ENCODE measurements at regions not wholly inside any gene's neighbourhood (a gene's known extent, or its start where the extent isn't known, plus 50 kb on each side); places are given as distances from the start of the nearest gene placed in this dataset.

DNA sequence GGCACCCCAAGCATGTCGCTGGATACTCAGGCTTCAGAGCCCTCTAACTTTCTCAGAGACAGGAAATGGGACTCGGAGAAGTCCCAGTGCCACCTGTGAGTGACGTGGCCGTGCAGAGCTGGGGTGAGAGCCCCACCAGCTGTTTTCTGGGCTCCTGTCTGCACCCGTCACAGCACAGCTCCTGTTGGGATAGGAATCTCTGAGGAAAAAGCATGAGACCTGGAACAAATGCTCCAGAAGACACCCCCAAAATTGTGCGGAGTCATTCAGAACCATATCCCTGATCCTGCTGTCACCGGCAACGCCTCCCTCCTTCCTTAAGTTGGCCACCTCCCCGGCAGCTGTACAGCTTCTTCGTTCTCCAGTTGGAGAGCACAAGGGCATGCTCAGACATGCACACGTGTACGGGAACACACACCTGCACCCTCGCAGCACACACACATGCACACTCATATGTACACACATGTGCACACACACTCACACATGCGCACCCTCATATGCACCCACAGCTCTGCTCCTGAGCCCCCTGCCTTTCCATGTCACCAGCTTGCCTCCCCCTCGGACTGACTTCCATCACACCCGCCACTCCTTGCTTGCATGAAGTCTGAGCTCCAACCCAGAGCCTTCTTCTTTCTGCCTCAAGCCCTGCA is 1430.0 kb downstream of the BRD1 start:
- no peaks in the 10 kb centered on the region for H3K4me1 ChIP-seq (ENCODE audit: insufficient read depth, low read length)
- no peaks in the 10 kb centered on the region for H3K36me3 ChIP-seq (ENCODE audit: insufficient read depth, low read length)
- no peaks in the 10 kb centered on the region for H3K27me3 ChIP-seq (ENCODE audit: insufficient read depth, low read length)
- no peaks in the 10 kb centered on the region for H3K9me3 ChIP-seq (ENCODE audit: low read length)
- H2AFZ ChIP-seq (ENCODE audit: low read depth, low read length): no peak overlapping the region
- no peak overlapping the region for H3K4me3 ChIP-seq (ENCODE audit: low read length)

DNA sequence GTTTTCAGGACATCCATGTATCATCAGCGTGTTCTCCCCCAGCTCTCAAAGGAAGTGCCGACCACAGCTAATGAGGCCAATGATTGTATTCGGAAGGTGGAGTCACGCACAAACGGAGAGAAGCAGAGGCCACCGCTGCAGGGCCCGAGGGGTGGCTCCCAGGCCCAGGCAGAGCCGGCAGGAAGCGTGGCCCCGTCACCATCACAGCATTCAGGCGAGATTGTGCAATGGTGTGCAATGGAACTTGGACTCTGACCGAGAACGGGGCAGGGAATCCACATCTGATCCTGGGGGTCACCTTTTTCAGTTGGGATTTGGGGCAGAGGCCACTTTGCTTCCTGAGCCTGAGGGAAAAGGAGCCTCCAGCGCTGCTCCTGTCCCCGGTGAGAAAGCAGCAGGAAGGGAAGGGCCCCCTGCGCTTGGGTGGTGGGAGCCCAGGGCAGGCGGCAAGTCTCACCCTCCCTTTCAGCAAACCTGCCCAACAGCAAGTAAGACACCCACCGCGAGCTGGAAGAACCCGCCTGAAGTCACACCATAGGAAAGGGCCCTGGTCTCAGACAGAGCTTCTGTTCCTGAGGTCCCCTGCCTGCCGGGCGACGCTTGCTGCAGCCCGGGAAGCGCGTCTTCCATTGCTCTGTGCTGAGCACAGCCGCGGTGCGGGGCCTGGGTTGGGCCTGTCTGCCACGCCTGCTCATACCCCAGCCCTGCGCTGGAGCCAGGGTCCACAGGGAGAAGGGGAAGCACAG is 1430.7 kb downstream of the BRD1 start:
- Histone ChIP-seq H3K4me3 (ENCODE audit: low read length) (no peak overlapping the region), H3K9me3 (ENCODE audit: low read length) (no peaks in the 10 kb centered on the region), H3K36me3 (ENCODE audit: insufficient read depth, low read length) (no peaks in the 10 kb centered on the region), H2AFZ (ENCODE audit: low read depth, low read length) (no peak overlapping the region), H3K27me3 (ENCODE audit: insufficient read depth, low read length) (no peaks in the 10 kb centered on the region), H3K4me1 (ENCODE audit: insufficient read depth, low read length) (no peaks in the 10 kb centered on the region)

DNA sequence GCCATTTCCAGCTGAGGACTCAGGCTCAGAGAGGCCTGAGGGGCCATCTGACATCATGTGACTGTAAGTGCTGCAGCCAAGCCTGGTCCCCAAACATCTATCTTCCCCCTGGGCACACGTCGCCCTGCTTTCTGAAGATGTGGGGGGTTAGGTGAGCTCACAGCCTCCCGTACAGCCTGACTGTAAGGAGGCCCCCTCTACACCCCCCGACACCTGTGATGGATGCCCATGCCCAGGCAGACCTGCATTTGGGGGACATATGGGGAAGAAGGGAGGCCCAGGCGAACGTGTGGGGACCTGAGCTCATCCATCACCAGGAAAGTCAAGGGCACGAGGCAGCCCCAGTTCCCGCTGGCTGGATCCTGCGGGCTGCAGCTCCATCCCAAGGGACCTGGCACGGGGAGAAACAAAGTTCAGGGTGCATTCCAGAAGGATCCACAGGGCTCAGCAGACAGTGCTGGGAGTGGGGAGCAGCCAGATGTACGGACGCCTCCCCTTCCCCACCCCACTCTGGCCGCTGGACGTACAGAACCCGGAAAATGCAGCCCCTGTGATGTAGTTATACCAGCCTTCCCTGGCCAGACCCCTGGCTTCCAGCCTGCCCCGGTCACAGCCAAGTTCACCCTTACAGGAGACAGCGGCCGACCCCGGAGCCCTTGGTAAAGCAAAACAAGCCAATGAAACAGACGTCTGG is 1431.4 kb downstream of the BRD1 start:
- Histone ChIP-seq H3K9me3 (ENCODE audit: low read length) (no peaks in the 10 kb centered on the region), H2AFZ (ENCODE audit: low read depth, low read length) (no peak overlapping the region), H3K36me3 (ENCODE audit: insufficient read depth, low read length) (no peaks in the 10 kb centered on the region), H3K27me3 (ENCODE audit: insufficient read depth, low read length) (no peaks in the 10 kb centered on the region), H3K4me1 (ENCODE audit: insufficient read depth, low read length) (no peaks in the 10 kb centered on the region), H3K4me3 (ENCODE audit: low read length) (no peak overlapping the region)

DNA sequence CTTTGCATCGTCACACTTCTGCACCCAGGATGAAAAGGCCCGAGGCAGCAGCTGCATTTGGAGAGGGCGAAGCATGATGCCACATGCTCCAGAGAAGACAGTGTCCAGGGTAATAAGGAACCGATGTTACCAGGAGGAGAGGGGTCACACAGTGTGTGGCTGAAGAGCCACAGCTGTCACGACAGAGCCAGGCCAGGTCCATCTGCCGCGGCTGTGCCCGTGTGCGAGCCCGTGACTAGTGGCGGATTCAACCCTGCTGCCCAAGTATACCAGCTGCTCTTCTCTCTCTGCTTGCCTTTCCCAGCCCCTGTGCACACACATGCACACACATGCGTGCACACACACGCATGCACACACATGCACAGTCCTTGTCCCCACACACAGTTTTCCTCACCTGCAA is 1432.5 kb downstream of the BRD1 start:
- no peaks in the 10 kb centered on the region for H3K36me3 ChIP-seq (ENCODE audit: insufficient read depth, low read length)
- no peaks in the 10 kb centered on the region for H3K27me3 ChIP-seq (ENCODE audit: insufficient read depth, low read length)
- no peaks in the 10 kb centered on the region for H3K9me3 ChIP-seq (ENCODE audit: low read length)
- no peaks in the 10 kb centered on the region for H3K4me1 ChIP-seq (ENCODE audit: insufficient read depth, low read length)
- no peak overlapping the region for H3K4me3 ChIP-seq (ENCODE audit: low read length)
- H2AFZ ChIP-seq (ENCODE audit: low read depth, low read length): no peak overlapping the region

DNA sequence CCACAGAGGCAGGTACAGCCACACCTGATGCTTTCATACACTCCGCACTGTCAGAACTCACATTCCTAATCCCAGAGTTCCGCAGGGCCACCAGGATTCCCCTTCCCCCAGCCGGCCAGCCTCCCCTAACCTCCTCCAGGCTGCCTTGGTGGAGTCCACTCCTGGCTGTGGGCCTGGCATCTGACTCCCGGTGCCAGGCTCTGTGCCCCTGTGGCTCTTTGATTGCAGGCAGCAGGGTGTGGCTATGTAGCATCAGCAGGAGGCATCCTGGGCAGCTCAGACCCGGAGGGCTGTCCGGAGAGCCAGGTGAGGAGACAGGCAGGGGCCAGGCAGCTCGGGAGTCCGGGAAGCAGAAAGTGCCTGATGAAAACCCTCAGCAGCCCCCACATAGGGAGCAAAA is 1432.9 kb downstream of the BRD1 start:
- no peak overlapping the region for H3K4me3 ChIP-seq (ENCODE audit: low read length)
- H3K9me3 ChIP-seq (ENCODE audit: low read length): no peaks in the 10 kb centered on the region
- H3K36me3 ChIP-seq (ENCODE audit: insufficient read depth, low read length): no peaks in the 10 kb centered on the region
- H3K4me1 ChIP-seq (ENCODE audit: insufficient read depth, low read length): no peaks in the 10 kb centered on the region
- no peak overlapping the region for H2AFZ ChIP-seq (ENCODE audit: low read depth, low read length)
- H3K27me3 ChIP-seq (ENCODE audit: insufficient read depth, low read length): no peaks in the 10 kb centered on the region

DNA sequence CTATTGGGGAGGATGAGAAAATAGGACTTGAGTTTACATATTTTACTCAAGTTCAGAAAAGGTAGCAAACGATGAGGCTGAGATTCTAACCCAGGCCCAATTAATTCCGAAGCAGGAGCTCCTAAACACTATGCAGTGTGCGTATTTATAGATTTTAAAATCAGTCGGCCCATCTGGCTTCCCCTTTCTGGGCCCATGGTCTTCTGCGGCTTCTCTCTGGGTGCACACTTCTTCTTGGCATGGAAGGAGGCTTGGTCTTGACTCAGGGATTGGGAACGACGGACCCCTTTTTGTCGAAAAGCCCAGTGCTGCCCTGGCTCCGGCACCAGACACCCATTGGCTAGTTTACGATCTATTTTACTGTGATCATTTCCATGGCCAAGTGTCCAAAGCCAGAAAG is 1433.8 kb downstream of the BRD1 start:
- Histone ChIP-seq H3K4me1 (ENCODE audit: insufficient read depth, low read length) (no peaks in the 10 kb centered on the region), H3K9me3 (ENCODE audit: low read length) (no peaks in the 10 kb centered on the region), H3K36me3 (ENCODE audit: insufficient read depth, low read length) (no peaks in the 10 kb centered on the region), H3K4me3 (ENCODE audit: low read length) (no peak overlapping the region), H3K27me3 (ENCODE audit: insufficient read depth, low read length) (no peaks in the 10 kb centered on the region), H2AFZ (ENCODE audit: low read depth, low read length) (no peak overlapping the region)

DNA sequence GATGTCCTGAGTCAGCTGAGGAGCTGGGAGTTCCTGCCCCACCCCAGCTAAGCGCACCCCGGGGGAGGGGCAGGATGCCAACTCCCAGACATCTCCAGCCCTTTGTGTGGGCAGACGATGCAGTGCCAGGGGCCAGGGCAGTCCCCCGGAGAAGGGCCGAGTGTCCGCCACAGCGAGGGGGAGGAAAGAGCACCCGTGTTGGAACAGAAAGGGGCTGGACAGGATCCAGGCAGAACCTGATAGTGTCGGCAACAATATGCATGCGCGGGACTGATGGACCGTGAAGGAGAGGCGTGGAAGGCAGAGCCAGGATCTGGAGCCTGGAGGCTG is 1434.7 kb downstream of the BRD1 start:
- H3K4me3 ChIP-seq (ENCODE audit: low read length): no peak overlapping the region
- no peak overlapping the region for H2AFZ ChIP-seq (ENCODE audit: low read depth, low read length)
- H3K9me3 ChIP-seq (ENCODE audit: low read length): no peaks in the 10 kb centered on the region
- H3K4me1 ChIP-seq (ENCODE audit: insufficient read depth, low read length): no peaks in the 10 kb centered on the region
- H3K36me3 ChIP-seq (ENCODE audit: insufficient read depth, low read length): no peaks in the 10 kb centered on the region
- no peaks in the 10 kb centered on the region for H3K27me3 ChIP-seq (ENCODE audit: insufficient read depth, low read length)

DNA sequence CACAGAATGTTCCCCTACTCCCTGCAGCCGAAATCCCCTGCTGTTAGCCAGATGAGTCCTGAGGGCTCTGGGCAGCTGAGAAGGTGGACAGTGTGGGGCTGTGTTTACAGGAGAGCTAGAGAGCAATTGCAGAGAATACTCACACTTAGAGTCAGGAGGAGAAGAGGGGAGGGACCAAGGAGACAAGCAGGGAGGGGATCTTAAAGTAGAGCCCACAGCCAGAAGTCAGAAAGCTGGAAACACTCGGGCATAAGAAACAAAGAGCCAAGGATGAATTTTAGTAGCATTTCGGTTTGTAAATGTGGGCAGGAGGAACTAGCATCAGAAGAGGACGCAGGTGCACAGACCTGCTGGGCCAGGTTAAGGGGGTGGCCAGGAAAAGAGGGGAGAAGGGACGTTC is 1435.9 kb downstream of the BRD1 start:
- Histone ChIP-seq H3K9me3 (ENCODE audit: low read length) (no peaks in the 10 kb centered on the region), H3K4me3 (ENCODE audit: low read length) (no peak overlapping the region), H3K27me3 (ENCODE audit: insufficient read depth, low read length) (no peaks in the 10 kb centered on the region), H3K4me1 (ENCODE audit: insufficient read depth, low read length) (no peaks in the 10 kb centered on the region), H2AFZ (ENCODE audit: low read depth, low read length) (no peak overlapping the region), H3K36me3 (ENCODE audit: insufficient read depth, low read length) (no peaks in the 10 kb centered on the region)

DNA sequence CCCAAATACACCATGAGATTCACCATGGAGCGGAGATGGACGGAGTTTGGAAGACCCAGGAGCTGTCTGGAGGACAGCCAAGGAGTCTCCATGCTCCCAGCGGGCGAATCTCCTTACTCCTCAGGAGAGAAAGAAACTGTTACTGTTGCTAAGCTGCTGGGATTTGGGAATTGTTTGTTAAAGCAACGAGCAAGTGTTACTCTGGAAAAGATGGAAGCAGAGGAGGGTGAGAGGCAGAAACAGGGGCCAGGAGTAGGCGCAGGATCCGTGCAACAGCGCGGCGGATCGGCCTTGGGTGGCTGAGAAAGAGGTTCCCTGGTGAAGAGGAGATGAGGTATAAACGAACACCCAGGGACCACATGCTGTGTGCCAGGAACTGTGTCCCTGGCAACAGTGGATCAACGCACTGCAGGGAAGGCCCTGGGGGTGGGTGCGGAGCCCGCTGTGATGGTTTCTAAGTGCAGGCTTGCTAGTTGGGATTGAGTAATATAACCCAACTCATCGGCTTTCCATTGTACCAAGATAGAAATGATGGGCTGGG is 1436.4 kb downstream of the BRD1 start:
- Histone ChIP-seq H3K36me3 (ENCODE audit: insufficient read depth, low read length) (no peaks in the 10 kb centered on the region), H3K4me3 (ENCODE audit: low read length) (no peak overlapping the region), H3K9me3 (ENCODE audit: low read length) (no peaks in the 10 kb centered on the region), H2AFZ (ENCODE audit: low read depth, low read length) (no peak overlapping the region), H3K27me3 (ENCODE audit: insufficient read depth, low read length) (no peaks in the 10 kb centered on the region), H3K4me1 (ENCODE audit: insufficient read depth, low read length) (no peaks in the 10 kb centered on the region)

DNA sequence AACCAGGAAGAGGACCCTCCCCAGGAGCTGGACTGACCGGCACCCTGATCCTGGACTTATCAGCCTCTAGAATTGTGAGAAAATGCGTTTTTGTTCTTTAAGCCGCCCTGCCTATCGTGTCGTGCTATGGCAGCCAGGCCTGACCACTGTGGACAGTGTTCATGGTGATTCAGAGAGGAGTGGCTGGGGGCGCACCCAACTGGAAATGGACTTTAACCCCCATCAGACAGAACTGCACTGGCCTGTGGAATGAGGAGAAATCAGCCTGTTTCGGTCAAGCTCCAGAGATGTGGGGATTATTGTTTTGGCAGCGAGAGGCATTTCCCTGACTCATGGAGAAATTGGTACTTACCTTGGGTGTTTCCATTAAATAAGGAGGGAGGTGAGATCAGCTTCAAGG is 1437.8 kb downstream of the BRD1 start:
- H3K36me3 ChIP-seq (ENCODE audit: insufficient read depth, low read length): no peaks in the 10 kb centered on the region
- H3K4me1 ChIP-seq (ENCODE audit: insufficient read depth, low read length): no peaks in the 10 kb centered on the region
- no peak overlapping the region for H3K4me3 ChIP-seq (ENCODE audit: low read length)
- H3K27me3 ChIP-seq (ENCODE audit: insufficient read depth, low read length): no peaks in the 10 kb centered on the region
- no peak overlapping the region for H2AFZ ChIP-seq (ENCODE audit: low read depth, low read length)
- no peaks in the 10 kb centered on the region for H3K9me3 ChIP-seq (ENCODE audit: low read length)

DNA sequence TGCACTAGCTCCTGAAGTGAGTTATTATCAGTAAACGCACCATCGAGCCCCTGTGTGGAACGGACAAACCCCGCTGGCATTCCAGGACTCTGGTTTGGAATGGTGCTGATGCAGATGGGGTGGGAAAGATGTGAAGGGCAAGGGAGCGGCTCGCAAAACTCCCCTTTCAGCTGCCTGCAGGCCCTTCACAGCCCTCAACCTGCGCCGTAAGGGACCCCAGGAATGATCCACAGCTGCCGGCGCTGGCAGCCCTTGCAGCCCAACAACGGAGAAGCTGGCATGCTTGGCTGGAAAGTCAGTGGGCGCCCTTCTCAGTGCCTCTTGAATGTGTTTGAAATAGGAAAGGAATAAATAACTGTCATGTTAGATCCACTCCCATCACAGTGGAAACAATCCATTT is 1445.5 kb downstream of the BRD1 start:
- Histone ChIP-seq H3K4me3 (ENCODE audit: low read length) (no peak overlapping the region), H3K9me3 (ENCODE audit: low read length) (no peaks in the 10 kb centered on the region), H2AFZ (ENCODE audit: low read depth, low read length) (no peak overlapping the region), H3K27me3 (ENCODE audit: insufficient read depth, low read length) (no peaks in the 10 kb centered on the region), H3K4me1 (ENCODE audit: insufficient read depth, low read length) (no peaks in the 10 kb centered on the region), H3K36me3 (ENCODE audit: insufficient read depth, low read length) (no peaks in the 10 kb centered on the region)

DNA sequence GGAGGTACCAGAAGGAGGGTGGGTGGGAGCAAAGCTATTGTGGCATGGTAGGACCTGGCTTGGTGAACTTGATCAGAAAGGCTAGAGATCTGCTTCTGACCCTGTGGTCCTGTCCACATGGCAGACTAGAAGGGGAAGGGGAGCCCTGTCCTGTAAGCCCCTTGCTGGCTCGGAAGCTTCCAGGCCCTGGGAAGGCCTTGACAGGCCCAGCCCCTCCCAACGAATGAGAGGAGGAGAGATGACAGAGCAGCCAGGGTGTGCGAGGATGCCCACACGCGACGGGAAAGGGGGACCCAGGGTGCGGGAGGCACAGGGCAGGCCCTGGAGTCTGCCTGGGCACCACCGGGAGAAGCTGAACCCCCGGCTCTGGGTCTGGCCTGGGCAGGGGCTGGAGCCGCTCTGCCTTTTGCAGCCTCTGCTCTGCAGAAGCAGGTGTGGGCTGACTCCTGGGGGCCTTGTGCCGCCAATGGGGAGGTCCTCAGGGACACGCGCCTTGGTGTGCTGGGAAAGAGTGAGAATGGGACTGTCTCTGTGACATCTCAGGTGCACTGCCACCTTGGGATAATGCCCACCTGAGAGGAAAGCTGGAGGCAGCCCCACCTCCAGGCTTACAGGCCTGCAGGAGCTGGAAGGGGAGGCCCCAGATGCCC is 1447.5 kb downstream of the BRD1 start:
- Histone ChIP-seq H3K9me3 (ENCODE audit: low read length) (no peaks in the 10 kb centered on the region), H3K4me3 (ENCODE audit: low read length) (no peak overlapping the region), H3K4me1 (ENCODE audit: insufficient read depth, low read length) (no peaks in the 10 kb centered on the region), H2AFZ (ENCODE audit: low read depth, low read length) (no peak overlapping the region), H3K27me3 (ENCODE audit: insufficient read depth, low read length) (peaks cover 4% of the 10 kb centered on the region), H3K36me3 (ENCODE audit: insufficient read depth, low read length) (no peaks in the 10 kb centered on the region)

DNA sequence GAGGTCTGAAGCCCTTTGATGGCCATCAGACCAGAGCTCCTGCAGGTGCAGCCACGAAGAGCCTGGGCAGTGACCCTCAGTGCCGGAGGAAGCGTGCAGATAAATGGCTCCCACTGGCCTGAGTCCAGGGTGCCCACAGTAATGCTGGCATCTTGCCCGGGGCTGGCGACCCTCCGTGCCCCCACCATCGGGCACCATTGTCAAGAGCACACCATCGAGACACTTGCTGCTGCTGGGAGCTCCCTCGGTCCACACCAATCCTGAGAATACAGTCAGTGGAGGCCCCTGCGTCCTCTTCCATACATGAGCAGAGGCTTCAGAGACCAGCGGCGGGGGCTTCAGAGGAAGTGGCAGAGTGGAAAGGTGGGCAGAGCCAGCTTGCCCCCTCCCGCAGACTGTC is 1448.3 kb downstream of the BRD1 start:
- peaks cover 4% of the 10 kb centered on the region for H3K27me3 ChIP-seq (ENCODE audit: insufficient read depth, low read length)
- no peak overlapping the region for H3K4me3 ChIP-seq (ENCODE audit: low read length)
- H3K4me1 ChIP-seq (ENCODE audit: insufficient read depth, low read length): no peaks in the 10 kb centered on the region
- H2AFZ ChIP-seq (ENCODE audit: low read depth, low read length): no peak overlapping the region
- H3K9me3 ChIP-seq (ENCODE audit: low read length): no peaks in the 10 kb centered on the region
- H3K36me3 ChIP-seq (ENCODE audit: insufficient read depth, low read length): no peaks in the 10 kb centered on the region

Data from neuron (in vitro differentiated cells).